Body of pancreas (tissue), 4 donors: ENCODE measurements at regions not wholly inside any gene's neighbourhood (a gene's known extent, or its start where the extent isn't known, plus 50 kb on each side); places are given as distances from the start of the nearest gene placed in this dataset.

Experiments
- ATAC-seq: fragments of 150-250 bp; one replicate; pipeline ENCODE4 v1.9.1; 2016
- DNase-seq, 4 donors: peaks; one replicate each; pipeline ENCODE4 v3.0.0-alpha.2; 2019
- H3K27ac ChIP-seq, 4 donors: fragments of 200-600 bp; sonication (generic); 1 replicate in 3 of 4; 2 replicates in 1 of 4; pipeline versions ENCODE4 v1.5.1 to v1.6.1; 2016 to 2019; ENCODE audit warnings: mild to moderate bottlenecking in 1 of 4, mixed read lengths in 1 of 4, moderate library complexity in 1 of 4
- H3K27me3 ChIP-seq, 2 donors: fragments of 200-600 bp; sonication (generic); one replicate each; pipeline ENCODE4 v1.6.0; 2016; ENCODE audit warnings: mild to moderate bottlenecking in 1 of 2
- H3K36me3 ChIP-seq, 2 donors: fragments of 200-600 bp; sonication (generic); replicated peaks in 1 of 2; 2 replicates each; pipeline ENCODE4 v1.5.1; 2016; ENCODE audit warnings: low read depth in 2 of 2; ENCODE audit not compliant: insufficient read depth in 1 of 2
- H3K4me1 ChIP-seq: fragments of 200-600 bp; sonication (generic); one replicate; pipeline ENCODE4 v1.6.0; 2016
- H3K4me3 ChIP-seq, 2 donors: fragments of 200-600 bp; sonication (generic); 1 replicate in 1 of 2; 2 replicates in 1 of 2; pipeline ENCODE4 v1.5.1; 2016 to 2019
- H3K9me3 ChIP-seq, 3 donors: fragments of 200-600 bp; sonication (generic); 1 replicate in 2 of 3; 2 replicates in 1 of 3; pipeline ENCODE4 v1.5.1; 2016
- CTCF ChIP-seq, 7 experiments: fragments of 450-650 bp in 4 of 7; fragments of 200-600 bp in 3 of 7; sonication (generic) in 3 of 7; IDR thresholded peaks; one replicate each; pipeline ENCODE4 v1.5.1; 2016 to 2019; ENCODE audit warnings: antibody characterized with exemption in 7 of 7
- POLR2A ChIP-seq, 3 donors: fragments of 450-650 bp; IDR thresholded peaks; one replicate each; pipeline ENCODE4 v1.6.1; 2016; ENCODE audit warnings: antibody characterized with exemption in 3 of 3, mild to moderate bottlenecking in 2 of 3
- WGBS, 2 donors: methylation state at CpG; one replicate each; pipeline ENCODE4 v1.1.5; 2017; 5-methylcytosine and 5-hydroxymethylcytosine counted together
- intact Hi-C: fragments of 100-400 bp; cut with DNase I; formaldehyde crosslinking; loops from one replicate; pipeline ENCODE4 v1.15.1; 2023

DNA sequence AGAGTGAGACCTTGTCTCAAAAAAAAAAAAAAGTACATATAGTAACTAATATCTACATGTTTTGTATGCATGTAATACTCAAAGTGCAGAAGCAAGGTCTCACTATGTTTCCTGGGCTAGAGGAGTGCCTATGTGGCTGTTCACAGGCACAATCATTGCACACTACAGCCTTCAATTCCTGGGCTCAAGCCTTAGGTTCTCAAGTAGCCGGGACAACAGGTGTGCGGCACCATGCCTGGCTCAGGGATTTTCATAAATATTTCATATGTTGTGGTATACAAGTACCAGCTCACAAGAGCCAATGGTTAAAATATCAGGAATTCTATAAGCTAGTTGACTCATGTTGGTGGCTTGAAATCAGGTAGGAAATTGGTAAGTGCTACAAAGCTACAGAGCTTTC is 94.8 kb downstream of the LARP7 start:
- Histone ChIP-seq H3K4me3 (no peak overlapping the region), H3K27ac (no peak overlapping the region), H3K27me3 (no peaks in the 10 kb centered on the region), H3K9me3 (no peaks in the 10 kb centered on the region), H3K4me1 (no peaks in the 10 kb centered on the region), H3K36me3 (no peaks in the 10 kb centered on the region)
- no peak for ATAC-seq
- no peak for DNase-seq
- 91 to 100% methylated on average over 2 of the region's 2 CpGs for WGBS, 2 donors
- intact Hi-C loops, result no loop called here
- TF ChIP-seq POLR2A (IDR thresholded peaks at IDR 0.05) (no peak), CTCF (IDR thresholded peaks at IDR 0.05) (no peak)

DNA sequence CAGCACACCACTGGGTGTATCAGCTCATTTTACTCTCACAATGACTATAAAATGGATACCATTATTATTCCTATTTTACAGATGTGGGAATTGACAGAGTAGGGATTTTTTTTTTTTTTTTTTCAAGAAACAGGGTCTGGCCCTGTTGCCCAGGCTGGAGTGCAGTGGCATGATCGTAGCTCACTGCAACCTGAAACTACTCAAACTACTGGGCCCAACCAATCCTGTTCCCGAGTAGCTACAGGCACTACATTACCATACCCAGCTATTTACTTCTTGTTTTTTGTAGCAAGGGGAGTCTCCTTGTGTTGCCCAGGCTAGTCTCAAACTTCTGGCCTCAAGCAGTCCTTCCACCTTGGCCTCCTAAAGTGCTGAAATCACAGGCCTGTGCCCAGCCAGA is 95.2 kb downstream of the LARP7 start:
- DNase-seq, result no peak

GRCh38 chr4:112735474-112735951 is 98.6 kb downstream of the LARP7 start:
- no peak overlapping the region for H3K4me3 ChIP-seq
- no peak overlapping the region for H3K27ac ChIP-seq
- ATAC-seq, result no peak
- H3K9me3 ChIP-seq, result no peaks in the 10 kb centered on the region
- intact Hi-C loops, result no loop called here
- no peaks in the 10 kb centered on the region for H3K36me3 ChIP-seq
- no peaks in the 10 kb centered on the region for H3K4me1 ChIP-seq
- no peaks in the 10 kb centered on the region for H3K27me3 ChIP-seq
- DNase-seq, result no peak
- no peak for TF ChIP-seq CTCF (IDR thresholded peaks at IDR 0.05)
- TF ChIP-seq POLR2A (IDR thresholded peaks at IDR 0.05), result no peak

More for the DNA sequence above, 95.2 kb downstream of the LARP7 start:
- no peak for ATAC-seq
- TF ChIP-seq POLR2A (IDR thresholded peaks at IDR 0.05), result no peak
- TF ChIP-seq CTCF (IDR thresholded peaks at IDR 0.05), result no peak
- Histone ChIP-seq H3K27me3 (no peaks in the 10 kb centered on the region), H3K9me3 (no peaks in the 10 kb centered on the region), H3K4me3 (no peak overlapping the region), H3K27ac (no peak overlapping the region), H3K4me1 (no peaks in the 10 kb centered on the region), H3K36me3 (no peaks in the 10 kb centered on the region)
- intact Hi-C loops, result no loop called here
- 59 to 62% methylated on average over 2 of the region's 2 CpGs for WGBS, 2 donors

- intact Hi-C loops, result no loop called here
- TF ChIP-seq POLR2A (IDR thresholded peaks at IDR 0.05) (no peak), CTCF (IDR thresholded peaks at IDR 0.05) (no peak)
- Histone ChIP-seq H3K9me3 (no peaks in the 10 kb centered on the region), H3K4me3 (no peak overlapping the region), H3K4me1 (no peaks in the 10 kb centered on the region), H3K36me3 (no peaks in the 10 kb centered on the region), H3K27ac (no peak overlapping the region), H3K27me3 (no peaks in the 10 kb centered on the region)
- ATAC-seq, result no peak
- no peak for DNase-seq
- WGBS, 2 donors, result 25 to 37% methylated on average over 1 of the region's 1 CpG
Measured at GRCh38 chr4:112736718-112737135, 99.8 kb downstream of the LARP7 start.

DNA sequence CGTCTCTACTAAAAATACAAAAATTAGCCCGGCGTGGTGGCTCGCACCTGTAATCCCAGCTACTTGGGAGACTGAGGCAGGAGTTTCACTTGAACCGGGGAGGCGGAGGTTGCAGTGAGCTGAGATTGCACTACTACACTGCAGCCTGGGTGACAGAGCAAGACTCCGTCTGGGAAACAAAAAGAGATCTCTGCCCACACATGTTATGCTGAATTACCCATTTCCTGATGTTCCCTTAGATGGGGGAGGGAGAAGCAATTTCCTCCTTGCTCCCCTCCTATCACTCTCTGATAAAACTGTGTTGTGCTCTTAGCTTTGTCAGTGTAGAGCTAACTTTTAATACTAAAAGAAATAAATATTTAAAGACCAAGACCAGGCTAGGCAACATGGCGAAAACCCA is 102.5 kb downstream of the LARP7 start:
- ATAC-seq (no peak), DNase-seq (no peak)
- WGBS, 2 donors, result 78 to 87% methylated on average over 8 of the region's 8 CpGs
- H3K9me3 ChIP-seq, result no peaks in the 10 kb centered on the region
- no peak overlapping the region for H3K27ac ChIP-seq
- H3K4me1 ChIP-seq, result no peaks in the 10 kb centered on the region
- no peaks in the 10 kb centered on the region for H3K27me3 ChIP-seq
- TF ChIP-seq CTCF (IDR thresholded peaks at IDR 0.05), result no peak
- no peak for TF ChIP-seq POLR2A (IDR thresholded peaks at IDR 0.05)
- intact Hi-C loops, result no loop called here
- no peak overlapping the region for H3K4me3 ChIP-seq
- no peaks in the 10 kb centered on the region for H3K36me3 ChIP-seq
